ENCODE measurements at regions not wholly inside any gene's neighbourhood (a gene's known extent, or its start where the extent isn't known, plus 50 kb on each side); places are given as distances from the start of the nearest gene placed in this dataset.

- no peak for TF ChIP-seq CTCF (IDR thresholded peaks at IDR 0.05)
- intact Hi-C loops (cut with DNase I) = no loop called here
- Histone ChIP-seq H3K27ac (no peak overlapping the region), H3K36me3 (no peaks in the 10 kb centered on the region), H3K9me3 (peaks cover 0 to 16% of the 10 kb centered on the region in 2 donors), H3K27me3 (no peaks in the 10 kb centered on the region), H3K4me1 (no peaks in the 10 kb centered on the region), H3K4me3 (no peak overlapping the region)
- no peak for ATAC-seq
- DNase-seq = no peak
Measured at GRCh38 chr16:72552654-72553053, 380.7 kb upstream of the PMFBP1 start.

- no peak for TF ChIP-seq CTCF (IDR thresholded peaks at IDR 0.05)
- Histone ChIP-seq H3K9me3 (peaks cover 0 to 16% of the 10 kb centered on the region in 2 donors), H3K27ac (no peak overlapping the region), H3K27me3 (no peaks in the 10 kb centered on the region), H3K4me3 (no peak overlapping the region), H3K36me3 (no peaks in the 10 kb centered on the region), H3K4me1 (no peaks in the 10 kb centered on the region)
- DNase-seq (no peak), ATAC-seq (no peak)
- intact Hi-C loops (cut with DNase I) = no loop called here
Measured at GRCh38 chr16:72551649-72552048, 379.7 kb upstream of the PMFBP1 start.

- no peaks in the 10 kb centered on the region for H3K27me3 ChIP-seq
- intact Hi-C loops (cut with DNase I) = no loop called here
- no peak overlapping the region for H3K4me3 ChIP-seq
- no peak for TF ChIP-seq CTCF (IDR thresholded peaks at IDR 0.05)
- H3K36me3 ChIP-seq = no peaks in the 10 kb centered on the region
- DNase-seq = no peak
- H3K27ac ChIP-seq = no peak overlapping the region
- no peaks in the 10 kb centered on the region for H3K4me1 ChIP-seq
- no peak for ATAC-seq
- peaks cover 0 to 16% of the 10 kb centered on the region in 2 donors for H3K9me3 ChIP-seq
Measured at GRCh38 chr16:72549878-72550277, 377.9 kb upstream of the PMFBP1 start.

GRCh38 chr16:72542102-72542501 is 370.1 kb upstream of the PMFBP1 start:
- H3K36me3 ChIP-seq = no peaks in the 10 kb centered on the region
- H3K9me3 ChIP-seq = no peaks in the 10 kb centered on the region
- DNase-seq (no peak), ATAC-seq (no peak)
- no peak for TF ChIP-seq CTCF (IDR thresholded peaks at IDR 0.05)
- no peak overlapping the region for H3K4me3 ChIP-seq
- no peak overlapping the region for H3K27ac ChIP-seq
- no peaks in the 10 kb centered on the region for H3K27me3 ChIP-seq
- intact Hi-C loops (cut with DNase I) = no loop called here
- H3K4me1 ChIP-seq = no peaks in the 10 kb centered on the region

GRCh38 chr16:72537664-72538063 is 365.7 kb upstream of the PMFBP1 start:
- Histone ChIP-seq H3K36me3 (no peaks in the 10 kb centered on the region), H3K4me3 (no peak overlapping the region), H3K9me3 (no peaks in the 10 kb centered on the region), H3K27ac (no peak overlapping the region), H3K4me1 (no peaks in the 10 kb centered on the region), H3K27me3 (no peaks in the 10 kb centered on the region)
- intact Hi-C loops (cut with DNase I) = no loop called here
- no peak for DNase-seq
- ATAC-seq = no peak
- TF ChIP-seq CTCF (IDR thresholded peaks at IDR 0.05) = no peak
